BLaER1 treated with 17β-estradiol and CSF1 and Interleukin-3, amounts not matched to agents 10 nM and 100 nM (cell line): ENCODE measurements at regions not wholly inside any gene's neighbourhood (a gene's known extent, or its start where the extent isn't known, plus 50 kb on each side); places are given as distances from the start of the nearest gene placed in this dataset.
A peak's percentile ranks its signal among the peaks of the same experiment; 100 is the strongest.

ENCODE experiments used
- H3K27ac ChIP-seq, 11 experiments: shearing (Covaris generic); formaldehyde crosslinking; 2 replicates each; pipeline ENCODE4 v1.8.1; 2022
- H3K27me3 ChIP-seq, 11 experiments: shearing (Covaris generic); formaldehyde crosslinking; 2 replicates each; pipeline ENCODE4 v1.8.1; 2022
- H3K36me3 ChIP-seq, 11 experiments: shearing (Covaris generic); formaldehyde crosslinking; 2 replicates each; pipeline ENCODE4 v1.8.1; 2022
- H3K4me1 ChIP-seq, 10 experiments: shearing (Covaris generic); formaldehyde crosslinking; 2 replicates each; pipeline ENCODE4 v1.8.1; 2022
- H3K4me2 ChIP-seq, 11 experiments: shearing (Covaris generic); formaldehyde crosslinking; 2 replicates each; pipeline ENCODE4 v1.8.1; 2022
- H3K4me3 ChIP-seq, 10 experiments: shearing (Covaris generic); formaldehyde crosslinking; 2 replicates each; pipeline ENCODE4 v1.8.1; 2022
- H3K9ac ChIP-seq, 11 experiments: shearing (Covaris generic); formaldehyde crosslinking; 2 replicates each; pipeline ENCODE4 v1.8.1; 2022
- H3K9me3 ChIP-seq, 11 experiments: shearing (Covaris generic); formaldehyde crosslinking; replicated peaks in 1 of 11; 2 replicates each; pipeline ENCODE4 v1.8.1; 2022
- H4K20me1 ChIP-seq, 11 experiments: shearing (Covaris generic); formaldehyde crosslinking; 2 replicates each; pipeline ENCODE4 v1.8.1; 2022
- Cebpa-rat ChIP-seq, 11 experiments: shearing (Covaris generic); IDR thresholded peaks; 2 replicates each; pipeline ENCODE4 v1.8.1; 2022

- H3K4me3 ChIP-seq: no peak overlapping the region
- TF ChIP-seq Cebpa-rat (IDR thresholded peaks at IDR 0.05): no peak
- no peak overlapping the region for H3K27ac ChIP-seq
- no peak overlapping the region for H3K9ac ChIP-seq
- no peak overlapping the region for H3K4me2 ChIP-seq
- H3K36me3 ChIP-seq: no peaks in the 10 kb centered on the region
- no peaks in the 10 kb centered on the region for H3K4me1 ChIP-seq
- no peaks in the 10 kb centered on the region for H4K20me1 ChIP-seq
- H3K27me3 ChIP-seq: no peaks in the 10 kb centered on the region
- H3K9me3 ChIP-seq: peaks cover 0 to 4% (median 0%) of the 10 kb centered on the region in 11 experiments; a peak in 2 of 22 replicates
Observed at GRCh38 chr16:80309178-80309577, 231.6 kb upstream of the DYNLRB2 start.

- H3K4me2 ChIP-seq: no peak overlapping the region
- no peaks in the 10 kb centered on the region for H4K20me1 ChIP-seq
- peaks cover 0 to 4% (median 0%) of the 10 kb centered on the region in 11 experiments; a peak in 1 of 22 replicates for H3K9me3 ChIP-seq
- no peak overlapping the region for H3K4me3 ChIP-seq
- no peak for TF ChIP-seq Cebpa-rat (IDR thresholded peaks at IDR 0.05)
- H3K4me1 ChIP-seq: peaks cover 0 to 4% (median 0%) of the 10 kb centered on the region in 10 experiments; a peak in 2 of 20 replicates
- no peaks in the 10 kb centered on the region for H3K36me3 ChIP-seq
- no peaks in the 10 kb centered on the region for H3K27me3 ChIP-seq
- H3K9ac ChIP-seq: no peak overlapping the region
- no peak overlapping the region for H3K27ac ChIP-seq
Observed at GRCh38 chr16:80305410-80305809, 235.4 kb upstream of the DYNLRB2 start.

- TF ChIP-seq Cebpa-rat (IDR thresholded peaks at IDR 0.05): no peak
- Histone ChIP-seq H3K9ac (no peak overlapping the region), H3K27ac (no peak overlapping the region), H3K4me3 (no peak overlapping the region), H3K27me3 (no peaks in the 10 kb centered on the region), H3K36me3 (no peaks in the 10 kb centered on the region), H3K4me1 (peaks cover 0 to 5% (median 0%) of the 10 kb centered on the region in 10 experiments; a peak in 2 of 20 replicates), H3K9me3 (0 out of 22 replicates have a peak, but pooled peaks cover 0 to 4% (median 0%) of the 10 kb centered on the region in 11 experiments), H4K20me1 (no peaks in the 10 kb centered on the region; a peak in 1 of 22 replicates), H3K4me2 (no peak overlapping the region)
Observed at GRCh38 chr16:80303691-80304090, 237.1 kb upstream of the DYNLRB2 start.

- H3K27ac ChIP-seq: no peak overlapping the region
- no peak overlapping the region for H3K9ac ChIP-seq
- no peak overlapping the region for H3K4me2 ChIP-seq
- no peaks in the 10 kb centered on the region for H3K27me3 ChIP-seq
- H3K9me3 ChIP-seq: no peaks in the 10 kb centered on the region
- no peaks in the 10 kb centered on the region; a peak in 1 of 22 replicates for H4K20me1 ChIP-seq
- no peak overlapping the region for H3K4me3 ChIP-seq
- H3K36me3 ChIP-seq: no peaks in the 10 kb centered on the region
- no peak for TF ChIP-seq Cebpa-rat (IDR thresholded peaks at IDR 0.05)
- peaks cover 0 to 5% (median 0%) of the 10 kb centered on the region in 10 experiments; a peak in 2 of 20 replicates for H3K4me1 ChIP-seq
Observed at GRCh38 chr16:80300876-80301275, 239.9 kb upstream of the DYNLRB2 start.

- Histone ChIP-seq H3K36me3 (no peaks in the 10 kb centered on the region), H3K27me3 (no peaks in the 10 kb centered on the region)
Observed at GRCh38 chr16:80300456-80300855, 240.3 kb upstream of the DYNLRB2 start.

GRCh38 chr16:80299416-80299815 is 241.4 kb upstream of the DYNLRB2 start:
- H3K4me3 ChIP-seq: no peak overlapping the region

More at GRCh38 chr16:80300456-80300855, 240.3 kb upstream of the DYNLRB2 start:
- Histone ChIP-seq H3K4me1 (peaks cover 0 to 5% (median 0%) of the 10 kb centered on the region in 10 experiments; a peak in 2 of 20 replicates), H4K20me1 (no peaks in the 10 kb centered on the region; a peak in 1 of 22 replicates), H3K9me3 (no peaks in the 10 kb centered on the region), H3K27ac (no peak overlapping the region), H3K4me3 (no peak overlapping the region), H3K4me2 (peak overlapping the region in 1 of 11 experiments; percentile 21; a peak in 1 of 22 replicates), H3K9ac (no peak overlapping the region)
- no peak for TF ChIP-seq Cebpa-rat (IDR thresholded peaks at IDR 0.05)

GRCh38 chr16:80298676-80299075 is 242.1 kb upstream of the DYNLRB2 start:
- Histone ChIP-seq H3K4me1 (peaks cover 0 to 9% (median 6%) of the 10 kb centered on the region in 10 experiments; a peak in 16 of 20 replicates), H3K27me3 (no peaks in the 10 kb centered on the region), H3K9me3 (peaks cover 0 to 13% (median 0%) of the 10 kb centered on the region in 11 experiments; a peak in 8 of 22 replicates), H3K4me2 (no peak overlapping the region), H3K9ac (no peak overlapping the region), H4K20me1 (no peaks in the 10 kb centered on the region; a peak in 1 of 22 replicates), H3K27ac (no peak overlapping the region), H3K4me3 (no peak overlapping the region), H3K36me3 (no peaks in the 10 kb centered on the region)
- no peak for TF ChIP-seq Cebpa-rat (IDR thresholded peaks at IDR 0.05)

More at GRCh38 chr16:80299416-80299815, 241.4 kb upstream of the DYNLRB2 start:
- Histone ChIP-seq H3K4me2 (no peak overlapping the region), H3K9ac (no peak overlapping the region), H3K36me3 (no peaks in the 10 kb centered on the region), H3K27ac (no peak overlapping the region), H3K27me3 (no peaks in the 10 kb centered on the region), H4K20me1 (no peaks in the 10 kb centered on the region; a peak in 1 of 22 replicates), H3K9me3 (peaks cover 0 to 8% (median 0%) of the 10 kb centered on the region in 11 experiments; a peak in 8 of 22 replicates), H3K4me1 (peaks cover 0 to 5% (median 2%) of the 10 kb centered on the region in 10 experiments; a peak in 13 of 20 replicates)
- no peak for TF ChIP-seq Cebpa-rat (IDR thresholded peaks at IDR 0.05)

- no peak overlapping the region for H3K4me3 ChIP-seq
- no peak overlapping the region for H3K9ac ChIP-seq
- H3K36me3 ChIP-seq: no peaks in the 10 kb centered on the region
- H3K9me3 ChIP-seq: peaks cover 0 to 13% (median 0%) of the 10 kb centered on the region in 11 experiments; a peak in 8 of 22 replicates
- no peaks in the 10 kb centered on the region; a peak in 1 of 22 replicates for H4K20me1 ChIP-seq
- H3K4me1 ChIP-seq: peaks cover 0 to 9% (median 6%) of the 10 kb centered on the region in 10 experiments; a peak in 16 of 20 replicates
- TF ChIP-seq Cebpa-rat (IDR thresholded peaks at IDR 0.05): no peak
- no peak overlapping the region for H3K4me2 ChIP-seq
- no peak overlapping the region for H3K27ac ChIP-seq
- H3K27me3 ChIP-seq: no peaks in the 10 kb centered on the region
Observed at GRCh38 chr16:80296034-80296433, 244.8 kb upstream of the DYNLRB2 start.

- no peak for TF ChIP-seq Cebpa-rat (IDR thresholded peaks at IDR 0.05)
- Histone ChIP-seq H3K27ac (no peak overlapping the region), H3K9me3 (peaks cover 0 to 13% (median 0%) of the 10 kb centered on the region in 11 experiments; a peak in 8 of 22 replicates), H3K4me1 (peaks cover 0 to 8% (median 5%) of the 10 kb centered on the region in 10 experiments; a peak in 15 of 20 replicates), H3K4me2 (peak overlapping the region in 7 of 11 experiments; percentile 2 to 50 (median 27); a peak in 7 of 22 replicates), H3K36me3 (no peaks in the 10 kb centered on the region), H4K20me1 (no peaks in the 10 kb centered on the region), H3K9ac (no peak overlapping the region), H3K27me3 (no peaks in the 10 kb centered on the region), H3K4me3 (no peak overlapping the region)
Observed at GRCh38 chr16:80294172-80294571, 246.6 kb upstream of the DYNLRB2 start.

- H3K9me3 ChIP-seq: no peaks in the 10 kb centered on the region
- no peak overlapping the region for H3K4me3 ChIP-seq
- H4K20me1 ChIP-seq: no peaks in the 10 kb centered on the region
- no peaks in the 10 kb centered on the region for H3K4me1 ChIP-seq
- no peak overlapping the region for H3K27ac ChIP-seq
- no peaks in the 10 kb centered on the region for H3K27me3 ChIP-seq
- H3K4me2 ChIP-seq: no peak overlapping the region
- H3K9ac ChIP-seq: no peak overlapping the region
- no peak for TF ChIP-seq Cebpa-rat (IDR thresholded peaks at IDR 0.05)
- no peaks in the 10 kb centered on the region for H3K36me3 ChIP-seq
Observed at GRCh38 chr16:80288616-80289015, 252.2 kb upstream of the DYNLRB2 start.
